ENCODE measurements at regions not wholly inside any gene's neighbourhood (a gene's known extent, or its start where the extent isn't known, plus 50 kb on each side); places are given as distances from the start of the nearest gene placed in this dataset.

DNA sequence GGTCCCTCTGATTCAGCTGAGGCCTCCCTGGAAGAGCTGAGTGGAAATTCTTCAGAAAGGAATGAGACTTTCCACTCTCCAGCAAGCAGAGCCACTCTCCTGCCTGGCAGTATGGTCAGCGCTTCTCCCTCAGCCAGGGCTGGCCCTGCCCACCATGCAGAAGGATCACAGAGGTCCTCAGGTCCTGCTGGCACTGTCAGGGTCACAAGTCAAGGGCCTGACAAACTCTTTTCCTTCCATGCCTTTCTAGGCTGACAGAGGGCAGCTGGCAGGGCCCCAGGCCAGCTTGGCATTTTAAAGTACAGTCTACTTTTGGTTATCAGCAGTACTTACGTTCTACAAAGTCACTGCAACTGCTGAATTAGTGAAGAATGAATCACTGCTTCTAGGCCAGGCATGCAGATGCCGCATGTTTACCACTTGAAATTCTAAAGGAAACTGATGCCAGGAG is 119.3 kb upstream of the FRMD4A start:
- no peak overlapping the region for H3K4me3 ChIP-seq
- no peaks in the 10 kb centered on the region for H3K27me3 ChIP-seq
- no peak overlapping the region for H3K27ac ChIP-seq
- no peaks in the 10 kb centered on the region for H3K36me3 ChIP-seq
- DNase-seq (ENCODE audit: low spot score in 2 of 2): no peak
- H3K9me3 ChIP-seq: no peaks in the 10 kb centered on the region
- TF ChIP-seq EP300 (IDR thresholded peaks at IDR 0.05) (no peak), CTCF (IDR thresholded peaks at IDR 0.05) (no peak), POLR2AphosphoS5 (IDR thresholded peaks at IDR 0.05) (no peak), POLR2A (IDR thresholded peaks at IDR 0.05) (no peak)
- H3K4me1 ChIP-seq: no peaks in the 10 kb centered on the region
- 96% methylated on average over 3 of the region's 3 CpGs for WGBS

DNA sequence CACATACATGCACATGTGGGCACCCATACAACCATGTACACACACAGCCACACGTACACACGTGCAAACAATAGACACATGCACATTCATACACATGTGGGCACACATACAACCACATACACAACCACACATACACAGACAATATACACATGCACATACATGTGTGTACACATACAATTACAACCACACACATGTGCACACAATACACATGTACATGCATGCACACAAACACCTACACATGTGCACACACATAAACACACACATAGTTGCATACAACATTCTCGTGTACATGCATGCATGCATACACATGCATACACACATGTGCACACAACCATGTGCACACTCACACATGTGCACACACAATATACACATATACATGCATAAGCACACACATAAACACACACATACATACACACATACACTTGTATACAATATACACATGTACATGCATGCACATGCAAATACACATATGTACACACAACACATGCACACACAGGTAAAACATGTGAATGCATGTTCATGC is 118.6 kb upstream of the FRMD4A start:
- TF ChIP-seq POLR2AphosphoS5 (IDR thresholded peaks at IDR 0.05) (no peak), EP300 (IDR thresholded peaks at IDR 0.05) (no peak), POLR2A (IDR thresholded peaks at IDR 0.05) (no peak), CTCF (IDR thresholded peaks at IDR 0.05) (no peak)
- no peak for DNase-seq (ENCODE audit: low spot score in 2 of 2)
- no peaks in the 10 kb centered on the region for H3K36me3 ChIP-seq
- no peaks in the 10 kb centered on the region for H3K9me3 ChIP-seq
- H3K4me1 ChIP-seq: no peaks in the 10 kb centered on the region
- 90% methylated on average over 3 of the region's 3 CpGs for WGBS
- no peaks in the 10 kb centered on the region for H3K27me3 ChIP-seq
- no peak overlapping the region for H3K4me3 ChIP-seq
- H3K27ac ChIP-seq: no peak overlapping the region

DNA sequence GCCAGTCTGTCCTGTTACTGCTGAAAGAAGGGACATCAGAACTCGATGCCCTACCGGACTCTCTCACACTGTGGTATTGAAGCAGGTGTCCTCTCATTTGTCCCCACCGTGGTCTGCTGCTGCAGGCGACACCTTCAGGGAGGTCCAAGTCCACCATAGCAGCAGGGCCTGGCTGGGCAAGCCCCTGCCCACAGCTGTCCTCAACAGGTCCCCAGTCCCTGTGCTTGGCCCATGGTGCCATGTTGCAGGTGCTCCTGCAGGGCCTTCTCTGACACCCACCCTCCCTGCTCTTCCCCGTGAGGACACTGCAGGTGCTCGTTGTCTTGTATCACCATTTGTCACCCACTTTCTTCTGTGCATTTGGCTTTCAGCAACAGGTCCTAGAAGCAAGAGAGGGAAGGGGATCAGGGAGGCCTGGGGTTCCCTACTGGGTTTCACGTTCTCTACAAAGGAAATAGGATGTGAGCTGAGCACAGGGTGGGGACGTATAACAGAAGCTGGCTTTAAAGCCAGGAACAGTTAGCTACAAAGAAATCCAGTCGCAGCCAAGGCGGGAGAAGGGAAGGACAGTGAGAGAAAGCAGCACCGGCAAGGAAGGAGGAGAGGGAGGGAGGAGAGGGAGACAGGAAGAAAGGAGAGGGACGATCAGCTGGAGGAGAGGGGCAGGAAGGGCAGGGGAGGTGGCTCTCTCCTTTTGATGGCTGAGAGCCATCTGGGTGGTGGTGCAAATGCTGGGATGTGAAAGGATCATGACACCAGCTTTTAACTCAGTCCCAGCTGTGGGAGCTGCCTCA is 117.7 kb upstream of the FRMD4A start:
- H3K36me3 ChIP-seq: no peaks in the 10 kb centered on the region
- no peak overlapping the region for H3K4me3 ChIP-seq
- DNase-seq (ENCODE audit: low spot score in 2 of 2): no peak
- TF ChIP-seq CTCF (IDR thresholded peaks at IDR 0.05) (no peak), POLR2A (IDR thresholded peaks at IDR 0.05) (no peak), EP300 (IDR thresholded peaks at IDR 0.05) (no peak), POLR2AphosphoS5 (IDR thresholded peaks at IDR 0.05) (no peak)
- WGBS: 65% methylated on average over 12 of the region's 12 CpGs
- H3K27me3 ChIP-seq: no peaks in the 10 kb centered on the region
- no peak overlapping the region for H3K27ac ChIP-seq
- no peaks in the 10 kb centered on the region for H3K9me3 ChIP-seq
- no peaks in the 10 kb centered on the region for H3K4me1 ChIP-seq

- no peak for TF ChIP-seq POLR2AphosphoS5 (IDR thresholded peaks at IDR 0.05)
- TF ChIP-seq EP300 (IDR thresholded peaks at IDR 0.05): no peak
- TF ChIP-seq POLR2A (IDR thresholded peaks at IDR 0.05): no peak
- TF ChIP-seq CTCF (IDR thresholded peaks at IDR 0.05): no peak
- WGBS: 89% methylated on average over 10 of the region's 10 CpGs
- H3K4me1 ChIP-seq: no peaks in the 10 kb centered on the region
- H3K36me3 ChIP-seq: no peaks in the 10 kb centered on the region
- H3K4me3 ChIP-seq: no peak overlapping the region
- H3K27me3 ChIP-seq: no peaks in the 10 kb centered on the region
- H3K27ac ChIP-seq: no peak overlapping the region
- H3K9me3 ChIP-seq: no peaks in the 10 kb centered on the region
- no peak for DNase-seq (ENCODE audit: low spot score in 2 of 2)
Observed at GRCh38 chr10:14447094-14447839, 116.5 kb upstream of the FRMD4A start.

Measured in suprapubic skin (tissue), 4 donors.